NCI-H1436 treated with DMSO at 0.1 percent for 48 hours (cell line): ENCODE measurements at regions not wholly inside any gene's neighbourhood (a gene's known extent, or its start where the extent isn't known, plus 50 kb on each side); places are given as distances from the start of the nearest gene placed in this dataset.

ENCODE experiments used
- DNase-seq: peaks from one replicate; lab custom pipeline; 2025; lab: John Stamatoyannopoulos, UW

DNA sequence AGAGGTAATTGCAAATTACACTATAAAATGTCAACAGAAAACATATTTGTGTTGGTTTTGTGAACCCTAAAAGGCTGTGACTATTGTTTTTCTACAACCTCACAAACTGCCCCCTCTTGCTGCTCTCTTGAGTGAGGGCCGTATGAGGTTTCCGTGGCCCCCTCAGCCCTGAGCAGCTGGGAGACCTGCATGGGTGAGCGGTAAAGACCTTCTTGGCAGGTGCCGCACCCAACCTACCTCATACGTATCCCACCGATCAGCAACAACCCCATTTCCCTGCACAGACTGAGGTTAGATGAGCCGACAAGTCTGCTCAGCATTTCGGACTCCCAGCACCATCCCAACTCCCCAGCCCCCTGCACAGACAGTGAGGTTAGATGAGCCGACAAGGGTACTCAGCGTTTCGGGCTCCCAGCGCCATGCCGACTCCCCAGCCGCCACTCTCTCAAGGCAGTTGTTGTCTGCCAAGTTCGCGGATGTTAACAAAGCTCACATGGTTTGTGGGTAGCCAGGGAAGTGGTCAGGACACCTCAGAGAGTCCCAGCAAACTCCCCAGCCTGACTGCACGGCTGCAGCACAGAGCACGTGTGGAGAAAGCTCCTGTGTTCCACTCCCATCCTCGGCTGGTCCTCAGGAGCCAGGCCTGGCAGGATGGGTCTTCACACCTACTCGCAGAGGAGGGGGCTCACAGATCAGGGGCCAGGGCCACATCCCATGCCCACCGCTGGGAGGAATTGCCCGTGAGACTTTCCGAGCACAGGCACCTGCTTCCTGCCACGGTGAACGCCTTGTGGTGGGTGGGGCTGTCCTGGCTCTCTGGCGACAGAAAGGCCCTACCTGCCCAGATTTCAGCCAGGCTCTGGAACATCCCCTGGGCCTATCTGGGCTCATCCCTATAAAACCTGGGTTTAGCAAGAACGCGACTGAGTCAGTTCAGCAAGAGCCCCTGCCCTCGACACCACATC is 502.9 kb downstream of the BRD1 start:
- no peak for DNase-seq

DNA sequence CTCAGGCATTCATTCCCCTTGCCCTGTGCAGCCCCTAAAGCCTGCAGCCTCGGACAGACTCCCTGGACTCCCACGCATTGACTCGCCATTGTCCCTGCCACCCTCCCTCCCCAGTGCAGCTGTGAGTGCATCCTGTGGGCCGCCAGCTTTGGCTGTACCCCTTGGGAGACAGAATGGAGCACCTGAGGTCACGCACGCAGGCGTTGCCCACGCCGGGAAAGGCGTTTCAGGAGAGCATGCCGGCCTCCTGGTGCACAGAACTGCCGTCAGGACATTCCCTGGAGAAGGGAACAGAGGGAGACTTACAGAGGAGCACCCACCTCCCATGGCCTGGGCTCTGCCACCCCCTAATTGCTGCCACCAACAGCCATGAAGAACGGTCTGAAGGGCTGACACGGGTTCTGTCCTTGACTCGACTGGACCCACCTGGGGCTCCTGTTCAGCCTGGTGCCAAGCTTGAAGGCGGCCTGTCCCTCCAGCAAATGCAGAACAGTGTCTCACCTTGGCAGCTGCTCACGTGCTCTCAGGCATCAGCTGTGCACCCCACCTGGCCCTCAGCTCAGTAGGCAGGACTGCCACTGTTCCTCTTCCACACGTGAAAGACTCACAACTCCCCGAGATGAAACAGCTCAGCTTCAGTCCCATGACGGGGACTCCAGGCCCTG is 503.8 kb downstream of the BRD1 start:
- DNase-seq = no peak

DNA sequence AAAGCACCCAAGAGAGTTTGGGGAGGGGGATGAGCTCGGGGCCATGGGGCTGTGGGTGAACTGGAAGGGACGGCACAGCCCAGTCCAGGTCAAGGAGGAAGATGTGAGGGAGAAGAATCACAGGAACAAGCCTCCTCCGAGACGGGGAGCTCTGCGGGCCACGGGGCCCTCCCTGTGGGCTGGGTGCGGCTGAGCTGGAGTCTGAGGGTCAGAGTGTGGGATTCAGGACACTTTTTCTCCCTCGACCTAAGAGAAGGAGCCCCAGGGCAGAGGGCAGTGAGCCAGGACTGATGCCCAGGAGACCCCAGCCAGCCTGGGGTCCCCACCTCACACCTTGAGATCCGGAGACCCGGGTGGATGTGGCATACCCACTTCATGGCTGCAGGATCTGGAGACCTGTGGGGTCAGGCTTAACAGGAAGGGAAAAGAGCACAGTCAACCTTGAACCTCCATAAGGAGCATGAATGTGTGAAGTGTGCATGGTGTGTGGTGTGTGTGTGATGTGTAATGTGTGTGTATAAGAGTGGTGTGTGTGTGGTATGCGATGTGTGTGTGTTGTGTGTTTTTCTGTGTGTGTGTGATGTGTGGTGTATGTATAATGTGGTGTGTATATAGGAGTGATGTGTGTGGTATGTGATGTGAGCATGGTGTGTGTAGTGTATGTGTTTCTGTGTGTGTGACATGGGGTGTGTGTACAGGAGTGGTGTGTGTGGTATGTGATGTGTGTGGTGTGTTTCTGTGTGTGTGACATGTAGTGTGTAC is 504.6 kb downstream of the BRD1 start:
- DNase-seq = no peak

DNA sequence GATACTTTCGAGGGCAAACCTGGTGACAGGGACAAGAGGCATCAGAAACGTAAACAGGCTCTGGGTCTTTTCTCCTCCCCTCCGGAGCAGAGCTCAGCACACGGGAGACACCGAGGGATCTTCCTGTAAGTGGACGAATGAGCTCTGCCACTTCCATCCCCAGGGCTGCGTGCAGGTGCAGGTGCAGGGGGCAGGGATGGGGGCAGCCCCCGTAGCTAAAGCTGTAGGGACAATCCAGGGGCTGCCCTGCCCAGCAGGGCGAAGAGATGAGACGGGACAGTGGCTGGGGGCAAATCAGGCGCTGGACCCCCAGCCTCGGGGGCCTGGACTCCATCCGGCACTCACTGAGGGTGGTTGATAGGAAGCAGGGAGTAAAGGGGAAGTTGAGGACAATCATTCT is 505.4 kb downstream of the BRD1 start:
- DNase-seq = no peak

DNA sequence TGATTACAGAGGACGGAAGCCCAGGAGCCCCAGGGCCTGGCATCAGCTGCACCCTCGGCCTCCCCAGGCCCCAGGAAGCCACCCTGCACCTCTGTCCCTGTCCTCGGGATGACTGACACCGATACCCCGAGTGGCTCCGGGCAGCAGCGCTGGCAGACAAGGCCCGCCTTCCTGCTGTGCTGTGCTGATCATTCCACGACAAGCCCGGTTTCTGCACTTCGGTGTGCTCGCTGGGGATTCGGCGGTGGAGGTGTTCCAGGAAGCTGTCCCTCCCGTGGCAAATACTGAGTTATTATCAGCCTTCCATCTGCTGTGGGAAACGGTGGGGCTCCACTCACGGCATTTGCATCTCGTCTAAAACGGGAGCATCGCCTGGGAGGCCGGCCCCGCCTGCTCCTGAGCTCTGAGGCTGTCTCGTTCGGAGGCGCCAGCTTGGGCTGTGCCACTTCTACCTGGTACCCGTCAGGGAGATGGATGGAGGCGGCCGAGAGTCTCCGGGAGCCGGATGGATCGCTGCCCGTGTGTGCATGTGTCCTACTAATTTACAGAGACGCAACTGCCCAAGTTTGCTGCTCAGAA is 506.1 kb downstream of the BRD1 start:
- DNase-seq = no peak

DNA sequence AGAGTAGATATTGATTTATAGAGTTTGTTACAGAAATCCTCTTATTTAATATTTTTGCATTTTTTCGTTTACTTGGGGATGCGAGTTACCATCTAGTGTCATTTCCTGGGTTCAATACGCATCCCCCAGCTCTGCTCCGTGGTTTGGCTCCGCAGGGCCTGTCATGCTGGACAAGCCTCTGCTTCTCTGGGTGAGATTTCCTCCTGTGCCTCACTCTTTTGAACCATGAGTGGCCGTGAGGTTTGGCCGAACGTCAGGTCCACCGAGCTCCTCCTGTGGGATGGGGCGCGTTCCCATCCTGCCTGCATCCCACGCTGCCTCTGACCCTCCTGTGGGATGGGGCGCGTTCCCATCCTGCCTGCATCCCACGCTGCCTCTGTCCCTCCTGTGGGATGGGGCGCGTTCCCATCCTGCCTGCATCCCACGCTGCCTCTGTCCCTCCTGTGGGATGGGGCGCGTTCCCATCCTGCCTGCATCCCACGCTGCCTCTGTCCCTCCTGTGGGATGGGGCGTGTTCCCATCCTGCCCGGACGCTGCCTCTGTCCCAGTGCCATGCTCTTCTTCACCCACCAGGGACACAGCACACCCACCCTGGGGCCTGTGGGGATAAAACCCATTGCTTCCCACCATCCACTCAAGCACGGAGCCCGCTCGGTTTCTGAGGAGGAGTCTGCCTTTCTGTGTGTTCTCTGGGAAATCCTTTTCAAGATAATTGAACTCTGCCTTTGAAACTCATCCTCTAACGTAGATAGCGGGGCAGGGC is 506.8 kb downstream of the BRD1 start:
- no peak for DNase-seq

DNA sequence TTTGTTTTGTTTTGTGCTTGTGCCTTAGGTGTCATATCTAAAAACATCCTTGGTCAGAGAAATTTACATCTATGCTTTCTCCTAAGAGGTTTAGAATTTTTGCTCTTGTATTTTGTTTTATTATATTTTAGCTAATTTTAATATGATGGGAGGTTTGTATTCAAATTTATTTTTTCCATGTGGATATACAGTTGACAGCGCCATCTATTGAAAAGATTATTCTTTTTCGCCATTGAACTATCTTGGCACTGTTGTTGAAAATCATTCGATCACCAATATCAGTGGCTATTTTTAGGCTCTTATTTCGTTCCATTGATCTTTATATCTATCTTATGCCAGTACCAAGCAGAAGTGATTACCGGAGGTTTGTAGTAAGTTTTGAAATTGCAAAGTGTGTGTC is 510.3 kb downstream of the BRD1 start:
- no peak for DNase-seq

DNA sequence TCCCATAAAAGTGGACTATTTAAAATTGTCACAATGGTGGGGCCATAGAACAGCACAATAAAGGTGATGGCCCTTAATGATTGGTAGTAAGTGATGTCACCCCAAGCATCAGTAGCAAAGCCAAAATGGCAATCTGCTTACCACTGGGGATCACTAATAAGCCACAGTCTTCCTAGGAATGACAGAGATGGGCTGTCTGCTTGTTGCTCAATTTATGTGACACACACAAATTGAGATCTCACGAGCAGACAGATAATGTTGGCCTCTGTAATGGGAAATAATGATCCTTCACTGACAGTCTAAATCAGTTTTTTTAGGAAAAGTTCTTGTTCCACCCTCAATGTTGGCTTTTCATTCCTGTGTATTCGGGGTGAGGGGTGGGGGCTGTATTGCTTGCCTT is 515.1 kb downstream of the BRD1 start:
- no peak for DNase-seq

DNA sequence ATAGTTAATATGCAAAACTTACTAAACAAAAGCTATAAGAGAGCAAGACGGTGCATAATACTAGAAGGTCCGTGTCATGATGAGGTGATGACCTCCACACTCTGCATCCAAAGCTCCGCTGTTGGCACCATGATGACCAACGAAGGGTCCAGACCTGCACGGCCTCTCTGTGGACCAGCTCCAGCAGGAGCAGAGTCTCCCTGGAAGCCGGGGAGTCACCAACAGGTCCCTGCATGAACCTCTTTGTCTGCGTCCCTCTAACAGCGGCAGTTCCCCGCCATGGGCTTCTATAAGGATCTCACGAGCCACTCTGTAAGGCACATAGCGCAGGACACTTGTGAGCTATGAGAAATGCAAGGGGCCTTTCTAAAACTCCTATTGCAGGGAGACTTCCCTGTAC is 517.3 kb downstream of the BRD1 start:
- DNase-seq = no peak

DNA sequence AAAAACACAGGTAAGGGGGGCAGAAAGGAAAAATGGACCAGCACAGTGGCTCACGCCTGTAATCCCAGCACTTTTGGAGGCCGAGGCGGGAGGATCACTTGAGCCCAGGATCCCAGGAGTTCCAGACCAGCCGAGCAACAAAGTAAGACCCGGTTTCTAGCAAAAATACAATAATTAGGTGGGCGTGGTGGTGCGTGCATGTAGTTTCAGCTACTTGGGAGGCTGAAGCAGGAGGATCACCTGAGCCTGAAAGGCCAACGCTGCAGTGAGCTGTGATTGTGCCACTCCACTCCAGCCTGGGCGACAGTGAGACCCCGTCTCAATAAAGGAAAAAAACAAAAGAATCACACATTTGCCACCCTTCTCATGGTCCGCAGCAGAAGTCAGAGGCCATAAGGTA is 519.4 kb downstream of the BRD1 start:
- no peak for DNase-seq

DNA sequence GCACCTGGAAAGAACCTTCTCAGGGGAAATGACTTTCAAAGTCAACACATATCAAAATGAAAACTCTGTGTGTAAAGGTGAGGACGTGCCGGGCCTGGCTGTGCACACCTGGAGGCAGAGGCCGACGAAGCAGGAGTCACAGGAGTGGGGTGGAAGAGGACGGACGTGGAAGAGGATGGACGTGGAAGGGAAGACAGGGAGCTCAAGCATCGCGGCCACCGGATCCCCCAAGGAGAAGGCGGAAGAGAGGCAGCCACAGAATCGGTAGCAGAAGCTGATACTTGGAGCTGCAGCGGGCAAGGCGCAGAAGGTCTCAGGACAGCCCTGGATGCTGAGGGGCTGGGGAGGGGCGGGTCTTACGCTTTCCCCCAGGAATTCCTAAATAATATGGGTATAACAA is 519.8 kb downstream of the BRD1 start:
- DNase-seq = no peak

DNA sequence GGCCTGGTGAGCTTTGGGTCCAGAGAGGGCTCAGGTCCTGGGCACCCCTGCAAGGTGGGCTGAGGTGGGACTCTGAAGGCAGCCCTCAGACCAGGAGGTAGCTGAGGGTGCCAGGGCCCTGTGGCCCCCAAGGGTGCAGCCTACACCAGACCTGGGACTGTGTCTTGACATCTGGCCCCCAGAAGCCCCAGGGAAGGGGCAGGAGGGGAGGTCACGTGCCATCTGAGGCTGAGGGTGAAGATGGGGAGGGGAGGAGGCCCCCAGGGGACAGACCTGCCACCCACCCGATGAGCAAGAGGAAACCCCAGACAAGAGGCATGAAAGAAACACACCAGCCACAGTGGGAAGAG is 520.2 kb downstream of the BRD1 start:
- DNase-seq = no peak

DNA sequence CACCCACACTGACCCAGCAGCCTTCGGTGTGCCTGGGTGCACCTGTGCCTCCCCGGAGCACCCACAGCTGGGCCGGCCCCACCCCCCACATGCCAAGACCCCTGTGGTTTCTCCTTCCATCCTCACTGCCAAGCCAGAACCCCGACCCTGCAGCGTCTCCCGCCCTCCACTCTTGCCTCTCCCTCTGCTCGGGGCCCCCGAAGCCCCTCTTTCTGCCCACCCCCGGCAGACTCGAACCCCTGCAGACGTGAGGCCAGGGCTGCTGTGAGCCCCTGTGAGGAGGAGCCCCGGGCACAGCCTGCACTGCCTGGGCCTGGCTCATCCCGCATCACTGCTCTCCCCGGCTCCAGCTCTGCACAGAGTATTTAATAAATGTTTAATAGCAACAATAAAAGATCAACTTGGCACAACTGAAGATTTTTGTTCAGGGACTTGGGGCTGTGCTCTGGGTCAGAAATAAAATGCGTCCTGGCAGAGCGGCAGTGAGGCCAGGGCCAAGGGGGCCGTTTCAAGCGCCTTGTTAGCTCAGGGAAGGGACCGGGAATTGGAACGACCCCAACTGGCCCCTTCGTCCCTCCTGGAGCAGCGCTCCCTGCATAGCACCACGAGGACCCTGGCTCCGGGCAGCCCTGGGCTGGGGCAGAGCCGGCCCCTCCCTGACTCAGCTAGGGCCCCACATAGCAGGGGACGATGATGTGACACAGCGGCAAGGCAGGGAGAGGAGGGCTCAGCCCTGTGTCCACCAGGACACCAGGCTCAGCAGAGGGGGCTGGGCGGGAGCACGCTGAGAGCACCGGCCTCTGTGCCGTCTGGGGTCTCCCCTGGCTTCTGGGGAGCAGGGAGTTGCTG is 520.8 kb downstream of the BRD1 start:
- no peak for DNase-seq

DNA sequence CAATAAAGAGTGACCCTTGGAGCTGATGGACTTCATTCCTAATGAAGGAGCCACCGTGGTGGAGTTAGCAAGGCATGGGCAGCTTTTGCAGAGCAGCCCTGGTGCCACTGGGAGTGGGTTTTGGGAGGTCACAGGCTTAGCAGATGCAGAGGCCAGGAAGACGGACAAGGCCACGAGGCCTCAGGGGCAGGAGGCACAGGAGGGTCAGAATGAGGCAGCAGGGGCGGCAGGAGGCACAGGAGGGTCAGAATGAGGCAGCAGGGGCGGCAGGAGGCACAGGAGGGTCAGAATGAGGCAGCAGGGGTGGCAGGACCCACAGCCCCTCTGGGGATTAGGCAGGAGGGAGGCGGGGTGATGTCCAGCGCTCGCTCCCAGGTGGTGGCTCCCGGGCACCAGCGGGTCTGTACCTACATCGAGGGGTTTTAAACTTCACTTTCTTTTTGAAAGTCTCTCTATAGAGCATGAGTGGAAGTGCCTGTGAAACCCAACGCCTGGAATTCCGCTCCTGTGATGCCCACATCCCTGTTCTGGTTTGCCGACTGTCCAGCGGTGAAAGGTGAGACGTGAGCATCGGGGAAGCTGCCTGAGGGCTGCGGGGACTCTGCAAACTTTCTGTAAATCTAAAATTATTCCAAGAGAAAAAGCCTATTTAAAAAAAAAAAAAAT is 521.6 kb downstream of the BRD1 start:
- DNase-seq = no peak

DNA sequence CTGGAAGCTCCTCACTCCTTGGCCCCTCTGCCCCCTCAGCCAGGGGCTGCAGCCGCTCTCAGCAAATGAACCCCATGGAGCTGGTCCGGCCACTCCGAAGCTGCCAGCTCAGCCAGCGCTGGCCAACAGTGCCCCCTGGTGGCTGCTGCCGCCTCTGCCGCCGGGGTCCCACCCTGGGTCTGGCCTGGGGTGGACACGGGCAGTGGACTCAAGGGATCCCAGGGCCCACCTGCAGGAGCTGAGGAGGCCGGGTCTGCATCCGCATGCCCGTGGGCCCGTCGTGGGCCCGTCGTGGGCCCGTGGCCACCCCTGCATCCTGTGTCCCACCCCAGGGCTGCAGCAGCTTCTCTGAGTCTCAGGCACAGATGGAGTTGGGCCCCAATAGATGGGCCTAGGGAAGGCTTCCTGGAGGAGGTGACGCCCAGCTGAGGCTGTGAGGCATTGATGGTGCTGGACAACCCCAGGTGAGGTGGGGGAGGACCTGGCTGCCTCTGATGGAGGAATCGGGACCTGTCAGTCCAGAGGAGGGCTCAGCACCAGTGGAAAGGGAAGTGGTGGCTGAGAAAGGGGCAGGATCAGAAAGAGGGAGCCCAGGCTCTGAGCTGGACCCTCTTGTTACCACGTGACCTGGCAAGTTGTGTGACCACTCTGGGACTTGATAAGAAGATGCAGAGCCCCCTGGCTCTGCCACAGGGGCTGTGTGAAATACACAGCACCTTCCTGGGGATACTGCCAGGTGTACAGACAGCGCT is 522.3 kb downstream of the BRD1 start:
- no peak for DNase-seq

DNA sequence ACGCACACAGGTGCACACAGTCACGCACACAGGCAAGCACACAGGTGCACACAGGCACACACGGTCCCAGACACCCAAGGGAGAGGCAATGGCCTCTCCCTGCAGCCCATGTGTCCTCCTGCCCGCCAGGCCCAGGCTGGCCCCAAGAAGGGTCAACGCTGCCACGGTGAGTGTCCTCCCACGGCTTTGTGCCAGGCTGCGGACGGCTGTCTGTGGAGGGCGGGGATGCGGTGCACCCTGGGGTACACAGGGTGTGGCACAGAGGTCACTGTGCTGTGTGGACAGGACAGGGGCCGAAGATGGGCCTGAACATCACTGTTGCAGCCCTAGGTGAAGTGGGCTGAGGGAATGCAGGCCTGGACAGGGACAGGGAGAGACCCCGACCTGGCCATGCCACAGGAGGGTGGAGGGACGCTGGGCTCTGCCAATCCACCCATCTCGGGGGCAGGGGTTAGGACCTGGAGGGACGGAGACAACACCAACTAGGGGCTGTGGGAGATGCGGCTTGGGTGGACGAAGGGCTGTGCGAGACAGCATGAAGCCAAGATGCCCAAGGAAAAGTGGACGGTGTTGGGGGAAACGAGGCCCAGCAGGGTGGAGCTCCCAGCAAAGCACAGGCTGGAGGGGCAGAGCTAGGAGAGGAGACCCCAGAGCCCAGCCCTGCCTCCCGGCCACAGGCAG is 523.8 kb downstream of the BRD1 start:
- no peak for DNase-seq

DNA sequence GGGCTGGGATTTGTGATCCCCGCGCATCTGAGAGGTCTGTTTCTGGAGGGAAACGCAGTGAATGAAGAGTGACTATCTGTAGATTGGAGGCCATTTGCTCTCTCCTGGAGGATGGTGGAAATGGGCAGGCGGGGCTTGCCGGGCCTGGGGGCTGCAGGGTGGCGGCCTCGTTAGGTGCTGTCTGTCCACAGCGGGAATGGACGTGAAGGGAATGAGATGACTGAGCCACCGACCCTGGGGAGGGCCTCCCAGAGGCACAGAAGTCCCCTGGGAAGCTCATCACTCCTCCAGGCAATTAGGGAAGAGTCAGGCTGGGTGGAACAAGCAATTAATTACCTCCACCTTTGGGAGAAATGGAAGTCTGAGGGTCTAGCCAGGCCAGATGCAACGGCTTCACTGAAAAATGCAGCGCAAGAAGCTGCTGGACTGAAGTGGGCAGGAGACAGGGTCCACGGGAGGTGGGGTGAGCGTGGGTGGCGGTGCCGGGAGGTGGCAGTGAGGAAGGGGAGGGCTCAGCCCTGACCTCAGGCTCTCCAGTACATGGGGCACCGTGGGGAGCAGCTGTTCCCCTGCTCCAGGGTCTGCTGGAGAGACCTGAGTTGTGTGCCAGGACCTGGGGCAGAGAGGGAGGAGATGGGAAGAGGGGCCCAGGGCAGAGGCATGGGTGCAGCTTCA is 524.5 kb downstream of the BRD1 start:
- DNase-seq = no peak

DNA sequence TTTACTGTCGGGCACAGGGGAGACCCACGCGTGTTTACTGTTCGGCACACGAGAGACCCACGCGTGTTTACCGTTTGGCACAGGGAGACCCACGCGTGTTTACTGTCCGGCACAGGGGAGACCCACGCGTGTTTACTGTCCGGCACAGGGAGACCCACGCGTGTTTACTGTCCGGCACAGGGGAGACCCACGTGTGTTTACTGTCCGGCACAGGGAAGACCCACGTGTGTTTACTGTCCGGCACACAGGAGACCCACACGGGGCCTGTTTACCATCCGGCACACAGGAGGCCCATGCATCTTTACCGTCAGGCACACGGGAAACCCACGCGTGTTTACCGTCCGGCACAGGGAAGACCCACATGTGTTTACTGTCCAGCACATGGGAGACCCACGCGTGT is 525.1 kb downstream of the BRD1 start:
- no peak for DNase-seq

DNA sequence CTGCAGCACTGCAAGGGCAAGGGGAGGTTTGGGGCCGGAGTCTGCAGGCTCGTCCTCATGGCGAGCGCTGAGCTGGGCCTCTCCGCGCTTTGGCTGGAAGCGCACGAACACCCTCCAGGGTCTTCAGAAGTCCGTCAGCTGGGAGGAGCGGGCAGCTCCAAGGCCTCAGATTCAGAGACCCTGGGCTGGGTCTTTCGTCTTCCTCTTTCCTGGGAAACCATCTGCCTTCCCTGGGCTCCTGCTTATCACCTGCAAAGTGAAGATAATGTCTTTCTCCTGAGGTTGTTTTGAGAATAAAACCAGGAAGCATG is 525.6 kb downstream of the BRD1 start:
- no peak for DNase-seq
